ENCODE measurements at regions not wholly inside any gene's neighbourhood (a gene's known extent, or its start where the extent isn't known, plus 50 kb on each side); places are given as distances from the start of the nearest gene placed in this dataset.

GRCh38 chrX:10676235-10676957 is 56.0 kb upstream of the MID1 start:
- H3K27ac ChIP-seq (ENCODE audit: control insufficient read depth, insufficient read depth): no peak overlapping the region
- in situ Hi-C loops (cut with MboI): no loop called here
- intact Hi-C loops (cut with micrococcal nuclease; ENCODE audit: unreplicated experiment): no loop called here
- no peaks in the 10 kb centered on the region for H3K27me3 ChIP-seq (replicated peaks in 1 of 2; ENCODE audit: control insufficient read depth in 2 of 2, insufficient read depth in 2 of 2, low read length in 1 of 2)
- POLR2A ChIA-PET: no interaction called here
- DNase-seq (ENCODE audit: low read depth, low spot score): no peak
- no peak overlapping the region for H3K9ac ChIP-seq (ENCODE audit: control insufficient read depth, insufficient read depth, low read length)
- FAIRE-seq: no peak
- WGBS (ENCODE audit: insufficient coverage, insufficient replicate concordance, low lambda C conversion rate, missing lambda C conversion rate): 43% methylated on average over 15 of the region's 15 CpGs
- no peaks in the 10 kb centered on the region for H3K4me1 ChIP-seq (ENCODE audit: control insufficient read depth, insufficient read depth, low read length)
- no peaks in the 10 kb centered on the region for H4K20me1 ChIP-seq (ENCODE audit: control insufficient read depth, insufficient read depth)
- H3K36me3 ChIP-seq (ENCODE audit: control insufficient read depth in 2 of 2, insufficient read depth in 2 of 2, low read length in 1 of 2): no peaks in the 10 kb centered on the region
- no peaks in the 10 kb centered on the region for H3K79me2 ChIP-seq (ENCODE audit: control insufficient read depth, insufficient read depth, low read length)
- no peak for ATAC-seq
- TF ChIP-seq CEBPB (IDR thresholded peaks at IDR 0.05; ENCODE audit: borderline replicate concordance in 1 of 2, low read depth in 2 of 2, low read length in 2 of 2) (no peak), ZNF217 (IDR thresholded peaks at IDR 0.05) (no peak)
- RAD21 ChIA-PET (ENCODE audit: unreplicated experiment): no interaction called here
- no TSS peak for BruUV-seq (replicated peaks)
- no peak overlapping the region for H2AFZ ChIP-seq (ENCODE audit: control insufficient read depth, low read depth, low read length)
- SMC1A ChIA-PET (ENCODE audit: uncharacterized antibody, unreplicated experiment): no interaction called here
- CTCF ChIA-PET: no interaction called here
- H3K4me3 ChIP-seq: no peak overlapping the region
- no peaks in the 10 kb centered on the region for H3K9me3 ChIP-seq (replicated peaks; ENCODE audit: control insufficient read depth, insufficient read depth, low read length)
- no peak overlapping the region for H3K4me2 ChIP-seq (ENCODE audit: control insufficient read depth, insufficient read depth)

- FAIRE-seq: no peak
- no peak for ATAC-seq
- H3K36me3 ChIP-seq (ENCODE audit: control insufficient read depth in 2 of 2, insufficient read depth in 2 of 2, low read length in 1 of 2): no peaks in the 10 kb centered on the region
- intact Hi-C loops (cut with micrococcal nuclease; ENCODE audit: unreplicated experiment): no loop called here
- H3K4me3 ChIP-seq: no peak overlapping the region
- no peaks in the 10 kb centered on the region for H3K4me1 ChIP-seq (ENCODE audit: control insufficient read depth, insufficient read depth, low read length)
- in situ Hi-C loops (cut with MboI): no loop called here
- no peak for DNase-seq (ENCODE audit: low read depth, low spot score)
- SMC1A ChIA-PET (ENCODE audit: uncharacterized antibody, unreplicated experiment): no interaction called here
- no peak overlapping the region for H2AFZ ChIP-seq (ENCODE audit: control insufficient read depth, low read depth, low read length)
- 9% methylated on average over 5 of the region's 5 CpGs for WGBS (ENCODE audit: insufficient coverage, insufficient replicate concordance, low lambda C conversion rate, missing lambda C conversion rate)
- RAD21 ChIA-PET (ENCODE audit: unreplicated experiment): interaction anchor here (0.7 kb wide), 1 partner anchor 805 kb away, joined by 3 read pairs; no protein-coding TSS in a partner anchor
- H3K27ac ChIP-seq (ENCODE audit: control insufficient read depth, insufficient read depth): no peak overlapping the region
- H3K4me2 ChIP-seq (ENCODE audit: control insufficient read depth, insufficient read depth): no peak overlapping the region
- TF ChIP-seq RCOR1 (conservative IDR thresholded peaks at IDR 0.05; ENCODE audit: low read depth, low read length) (no peak), SKIL (IDR thresholded peaks at IDR 0.05; ENCODE audit: low read depth, poor library complexity, severe bottlenecking) (no peak), IKZF1 (conservative IDR thresholded peaks at IDR 0.05) (no peak), KDM1A (IDR thresholded peaks at IDR 0.05; ENCODE audit: borderline replicate concordance) (no peak), SIX5 (IDR thresholded peaks at IDR 0.05; ENCODE audit: low read depth, low read length, severe bottlenecking) (no peak), PAX5 (IDR thresholded peaks at IDR 0.05; ENCODE audit: borderline replicate concordance, low read depth, low read length) (no peak)
- no peaks in the 10 kb centered on the region for H3K9me3 ChIP-seq (replicated peaks; ENCODE audit: control insufficient read depth, insufficient read depth, low read length)
- no peak overlapping the region for H3K9ac ChIP-seq (ENCODE audit: control insufficient read depth, insufficient read depth, low read length)
- no peaks in the 10 kb centered on the region for H3K27me3 ChIP-seq (replicated peaks in 1 of 2; ENCODE audit: control insufficient read depth in 2 of 2, insufficient read depth in 2 of 2, low read length in 1 of 2)
- POLR2A ChIA-PET: no interaction called here
- CTCF ChIA-PET: interaction anchor here (1.4 kb wide), 1 partner anchor 487 kb away, joined by 3 read pairs; no protein-coding TSS in a partner anchor
- H3K79me2 ChIP-seq (ENCODE audit: control insufficient read depth, insufficient read depth, low read length): no peaks in the 10 kb centered on the region
- BruUV-seq (replicated peaks): no TSS peak
- H4K20me1 ChIP-seq (ENCODE audit: control insufficient read depth, insufficient read depth): no peaks in the 10 kb centered on the region
Measured at GRCh38 chrX:10677490-10677889, 57.1 kb upstream of the MID1 start.
